ENCODE measurements at regions not wholly inside any gene's neighbourhood (a gene's known extent, or its start where the extent isn't known, plus 50 kb on each side); places are given as distances from the start of the nearest gene placed in this dataset.

DNA sequence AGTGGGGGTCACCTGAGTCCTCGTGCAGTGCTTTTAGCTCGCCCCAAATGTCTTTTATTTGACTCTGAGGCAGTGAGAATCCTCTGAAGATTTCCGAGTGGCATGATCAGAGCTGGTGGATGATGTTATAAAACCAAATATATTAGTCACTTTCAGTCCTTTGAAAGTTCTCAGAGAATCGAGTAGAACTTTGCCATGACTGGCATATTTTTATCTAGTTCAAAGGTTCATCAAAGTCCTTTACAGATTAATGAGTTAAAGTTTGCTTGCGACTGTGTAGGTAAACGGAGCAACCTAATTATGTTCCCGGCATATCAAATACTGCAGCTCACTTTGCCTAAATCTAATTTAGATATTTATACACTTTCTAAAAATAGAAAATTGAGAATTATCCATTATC is 498.5 kb upstream of the NOX3 start:
- Mint-ChIP-seq H3K27me3 (no peaks in the 10 kb centered on the region), H3K27ac (no peak overlapping the region), H3K4me3 (no peak overlapping the region), H3K4me1 (no peaks in the 10 kb centered on the region), H3K9me3 (no peaks in the 10 kb centered on the region), H3K36me3 (no peaks in the 10 kb centered on the region)
- DNase-seq, result no peak
- CTCF ChIA-PET, result no interaction called here

DNA sequence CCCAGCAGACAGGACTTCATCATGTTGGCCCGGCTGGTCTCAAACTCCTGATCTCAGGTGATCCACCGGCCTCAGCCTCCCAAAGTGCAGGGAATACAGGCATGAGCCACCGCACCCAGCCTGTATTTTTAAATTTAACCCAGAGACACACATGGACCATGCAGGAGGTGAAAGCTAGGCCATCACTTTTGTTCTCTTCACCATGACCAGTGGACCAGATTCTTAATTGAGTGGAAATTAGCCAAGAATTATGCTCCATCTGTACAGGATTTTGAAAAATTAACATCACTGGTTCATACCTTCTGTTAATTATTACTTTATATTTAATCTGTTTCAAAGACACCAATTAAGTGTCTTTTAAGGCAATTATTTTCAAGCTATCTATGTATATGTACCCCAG is 493.6 kb upstream of the NOX3 start:
- no peaks in the 10 kb centered on the region for H3K4me1 Mint-ChIP-seq
- H3K9me3 Mint-ChIP-seq, result peaks cover 14% of the 10 kb centered on the region
- no peak overlapping the region for H3K27ac Mint-ChIP-seq
- no peaks in the 10 kb centered on the region for H3K27me3 Mint-ChIP-seq
- H3K36me3 Mint-ChIP-seq, result no peaks in the 10 kb centered on the region
- no peak for DNase-seq
- H3K4me3 Mint-ChIP-seq, result no peak overlapping the region
- CTCF ChIA-PET, result interaction anchor here (0.6 kb wide), 1 partner anchor 434 kb away, joined by 3 read pairs; no protein-coding TSS in a partner anchor

DNA sequence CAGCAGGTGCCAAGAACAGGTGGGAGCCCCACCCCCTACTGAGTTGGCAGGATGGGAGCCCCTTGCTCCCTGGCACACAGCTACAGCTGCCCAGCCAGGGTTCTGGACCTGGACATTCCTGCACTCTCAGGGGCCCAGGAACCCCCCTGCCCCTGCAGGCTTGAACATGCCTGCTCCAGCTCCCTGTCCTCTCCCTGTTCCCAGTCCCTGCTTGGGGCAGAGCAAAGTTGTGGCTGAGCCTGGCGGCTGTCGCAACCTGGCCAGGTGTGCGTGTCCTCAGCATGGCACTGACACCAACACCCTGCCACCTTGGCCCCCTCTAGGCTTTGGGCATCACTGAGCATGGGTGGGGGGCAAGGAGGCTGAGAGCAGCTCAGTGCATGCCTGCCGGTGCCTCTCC is 491.2 kb upstream of the NOX3 start:
- no peak overlapping the region for H3K4me3 Mint-ChIP-seq
- CTCF ChIA-PET, result no interaction called here
- H3K27ac Mint-ChIP-seq, result no peak overlapping the region
- no peak for DNase-seq
- H3K9me3 Mint-ChIP-seq, result peaks cover 17% of the 10 kb centered on the region
- no peaks in the 10 kb centered on the region for H3K27me3 Mint-ChIP-seq
- no peaks in the 10 kb centered on the region for H3K4me1 Mint-ChIP-seq
- H3K36me3 Mint-ChIP-seq, result no peaks in the 10 kb centered on the region

DNA sequence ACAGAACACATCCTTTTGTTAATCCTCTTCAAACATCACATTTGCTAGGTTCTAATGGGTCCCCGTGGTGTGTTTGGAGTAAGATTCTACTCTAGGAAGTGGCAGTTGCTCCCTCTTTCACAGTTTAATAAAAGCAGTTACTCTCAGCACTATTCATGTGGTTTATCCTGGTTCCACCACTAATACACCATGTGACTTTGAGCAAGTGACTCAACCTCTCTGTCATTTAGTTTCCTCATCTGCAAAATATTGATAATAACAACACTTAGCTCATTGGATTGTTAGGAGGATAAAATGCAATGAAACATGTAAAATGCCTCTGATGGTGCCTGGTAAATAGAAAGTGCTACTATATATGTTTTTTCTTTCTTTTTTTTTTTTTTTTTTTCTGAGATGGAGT is 488.0 kb upstream of the NOX3 start:
- DNase-seq, result no peak
- no peak overlapping the region for H3K4me3 Mint-ChIP-seq
- H3K9me3 Mint-ChIP-seq, result peaks cover 17% of the 10 kb centered on the region
- H3K27me3 Mint-ChIP-seq, result no peaks in the 10 kb centered on the region
- H3K4me1 Mint-ChIP-seq, result no peaks in the 10 kb centered on the region
- CTCF ChIA-PET, result no interaction called here
- H3K36me3 Mint-ChIP-seq, result no peaks in the 10 kb centered on the region
- H3K27ac Mint-ChIP-seq, result no peak overlapping the region

DNA sequence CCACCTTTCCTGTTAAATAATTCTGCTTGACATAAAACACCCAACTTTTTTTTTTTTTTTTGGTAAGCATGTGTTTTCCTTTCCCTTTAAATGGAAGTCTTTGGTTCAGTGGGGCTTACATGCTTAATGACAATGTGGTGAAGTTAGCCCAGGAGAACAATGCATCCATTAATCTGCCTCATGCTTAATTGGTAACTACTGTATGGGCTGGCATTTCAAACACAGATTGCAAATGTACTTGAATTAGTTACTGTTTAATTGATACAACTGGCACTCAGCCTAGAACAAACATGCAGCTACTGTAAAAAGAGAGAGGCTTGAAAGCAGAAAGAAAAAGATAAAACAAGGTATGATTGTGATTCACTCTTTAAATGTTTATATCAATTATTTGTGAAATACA is 483.6 kb upstream of the NOX3 start:
- H3K27ac Mint-ChIP-seq, result no peak overlapping the region
- CTCF ChIA-PET, result no interaction called here

DNA sequence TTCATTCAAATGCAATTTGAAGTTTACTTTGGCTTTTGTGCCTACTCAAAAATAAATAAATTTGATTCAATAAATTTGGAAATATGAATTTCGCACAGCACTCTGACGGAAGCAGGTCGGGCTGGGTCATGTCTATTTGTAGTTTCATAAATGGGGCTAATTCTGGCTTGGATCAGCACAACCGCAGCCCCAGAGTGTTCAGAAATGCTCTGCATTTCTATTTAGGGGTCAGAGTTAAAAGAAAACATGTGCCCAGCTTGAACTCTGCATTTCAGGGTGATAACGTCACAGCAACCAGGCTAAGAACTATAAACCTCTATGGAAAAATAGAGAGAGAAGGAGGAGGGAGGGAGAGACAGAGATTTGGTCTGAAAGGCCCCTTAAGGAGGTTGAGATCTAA is 480.9 kb upstream of the NOX3 start:
- no peaks in the 10 kb centered on the region for H3K36me3 Mint-ChIP-seq
- no peak overlapping the region for H3K27ac Mint-ChIP-seq

More for the DNA sequence above, 483.6 kb upstream of the NOX3 start:
- Mint-ChIP-seq H3K27me3 (no peaks in the 10 kb centered on the region), H3K9me3 (peaks cover 4% of the 10 kb centered on the region), H3K4me1 (no peaks in the 10 kb centered on the region), H3K4me3 (no peak overlapping the region), H3K36me3 (no peaks in the 10 kb centered on the region)
- DNase-seq, result no peak

DNA sequence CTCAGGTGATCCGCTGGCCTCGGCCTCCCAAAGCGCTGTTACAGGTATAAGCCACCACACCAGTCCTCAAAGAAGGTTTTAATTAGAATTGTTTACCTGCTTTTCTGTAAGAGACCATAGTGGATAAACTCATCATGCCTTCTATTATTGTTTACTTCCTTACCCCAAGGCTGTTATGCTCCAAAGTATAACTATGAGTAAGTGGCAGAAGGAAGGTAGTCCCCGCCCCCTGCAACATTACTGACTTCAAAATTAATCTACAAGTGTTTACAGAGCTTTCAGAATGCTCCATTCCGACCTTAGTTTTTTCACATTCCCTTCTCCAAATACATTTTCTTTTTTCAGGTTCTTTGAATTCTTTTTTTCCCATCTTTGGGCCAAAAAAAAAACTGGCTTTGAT is 480.5 kb upstream of the NOX3 start:
- CTCF ChIA-PET, result no interaction called here

More for the DNA sequence above, 480.9 kb upstream of the NOX3 start:
- H3K4me3 Mint-ChIP-seq, result no peak overlapping the region
- no peak for DNase-seq
- H3K4me1 Mint-ChIP-seq, result no peaks in the 10 kb centered on the region
- CTCF ChIA-PET, result no interaction called here
- peaks cover 2% of the 10 kb centered on the region for H3K9me3 Mint-ChIP-seq
- H3K27me3 Mint-ChIP-seq, result no peaks in the 10 kb centered on the region

DNA sequence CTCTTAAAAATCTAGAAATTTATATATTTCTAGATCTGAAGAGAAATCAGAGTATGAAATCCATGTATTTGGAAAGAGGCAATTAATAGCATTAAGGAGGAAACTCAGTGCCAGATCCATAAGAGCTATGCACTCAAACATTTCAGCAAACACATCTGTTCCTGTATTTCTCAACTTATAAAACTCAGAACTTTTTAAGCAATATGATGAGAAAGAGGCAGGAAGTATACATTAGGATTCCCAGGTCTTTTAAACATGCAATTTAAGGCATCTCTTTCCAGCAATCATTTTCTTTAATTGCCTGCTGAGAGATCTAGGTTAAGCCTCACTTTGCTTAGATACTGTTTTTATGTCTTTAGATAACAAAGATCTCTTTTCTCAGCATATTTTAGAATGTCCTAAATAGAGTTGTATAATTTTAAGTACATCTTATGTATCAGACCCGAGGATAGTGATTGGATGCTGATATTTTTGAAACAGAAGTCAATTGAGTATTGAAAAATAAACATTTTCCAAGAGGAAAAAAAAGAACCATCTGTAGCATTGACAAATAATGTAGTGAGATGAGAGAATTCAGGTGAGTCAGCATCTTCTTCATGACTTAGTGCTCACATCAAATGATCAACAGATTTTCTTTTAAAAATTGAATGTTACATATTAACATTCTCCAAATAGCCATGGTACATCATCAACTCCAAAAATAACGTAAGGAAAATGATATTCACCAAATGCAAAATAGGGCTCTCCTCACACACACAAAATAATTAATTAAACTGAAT is 461.4 kb upstream of the NOX3 start:
- no peak overlapping the region for H3K27ac Mint-ChIP-seq
- CTCF ChIA-PET, result no interaction called here

More for the DNA sequence above, 480.5 kb upstream of the NOX3 start:
- no peaks in the 10 kb centered on the region for H3K36me3 Mint-ChIP-seq
- no peaks in the 10 kb centered on the region for H3K4me1 Mint-ChIP-seq
- no peak for DNase-seq
- H3K4me3 Mint-ChIP-seq, result no peak overlapping the region
- no peaks in the 10 kb centered on the region for H3K27me3 Mint-ChIP-seq
- H3K27ac Mint-ChIP-seq, result no peak overlapping the region
- H3K9me3 Mint-ChIP-seq, result peaks cover 2% of the 10 kb centered on the region

DNA sequence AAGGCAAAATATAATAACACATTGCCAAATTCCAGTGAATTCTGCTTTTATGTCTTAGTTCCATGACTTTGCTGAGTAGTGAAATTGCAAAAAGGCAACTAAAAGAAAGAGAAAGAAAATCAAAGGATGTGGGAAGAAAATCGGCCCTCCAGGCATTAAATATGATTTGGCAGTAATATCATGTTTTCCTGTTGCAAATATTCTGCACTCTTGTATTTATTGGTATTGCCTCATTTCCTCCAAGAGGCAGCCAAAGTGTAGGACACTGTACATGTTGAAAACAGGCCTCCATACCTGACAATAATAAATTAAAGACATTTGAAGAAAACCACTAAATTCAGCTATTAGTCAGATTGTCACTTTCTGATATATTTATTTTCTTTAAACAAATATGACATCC is 460.0 kb upstream of the NOX3 start:
- no peak for DNase-seq
- Mint-ChIP-seq H3K4me1 (no peaks in the 10 kb centered on the region), H3K4me3 (no peak overlapping the region), H3K27me3 (no peaks in the 10 kb centered on the region), H3K36me3 (no peaks in the 10 kb centered on the region), H3K27ac (no peak overlapping the region), H3K9me3 (no peaks in the 10 kb centered on the region)
- CTCF ChIA-PET, result no interaction called here

More for the DNA sequence above, 461.4 kb upstream of the NOX3 start:
- H3K4me3 Mint-ChIP-seq, result no peak overlapping the region
- no peak for DNase-seq
- no peaks in the 10 kb centered on the region for H3K4me1 Mint-ChIP-seq
- no peaks in the 10 kb centered on the region for H3K27me3 Mint-ChIP-seq
- H3K9me3 Mint-ChIP-seq, result no peaks in the 10 kb centered on the region
- H3K36me3 Mint-ChIP-seq, result no peaks in the 10 kb centered on the region

DNA sequence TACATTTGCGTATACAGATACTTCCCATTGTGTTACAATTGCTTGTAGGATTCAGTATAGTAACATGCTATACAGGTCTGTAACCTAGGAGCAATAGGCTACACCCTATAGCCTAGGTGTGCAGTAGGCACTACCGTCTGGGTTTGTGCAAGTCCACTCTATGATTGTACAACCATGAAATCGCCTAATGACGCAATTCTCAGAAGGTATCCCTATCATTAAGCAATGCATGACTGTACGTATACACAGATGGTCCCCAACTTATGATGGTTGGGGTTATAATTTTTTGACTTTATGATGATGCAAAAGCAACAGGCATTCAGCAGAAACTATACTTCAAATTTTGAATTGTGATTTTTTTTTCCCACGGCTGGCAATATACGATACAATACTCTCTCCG is 458.2 kb upstream of the NOX3 start:
- no peaks in the 10 kb centered on the region for H3K27me3 Mint-ChIP-seq
- H3K4me1 Mint-ChIP-seq, result no peaks in the 10 kb centered on the region
- CTCF ChIA-PET, result no interaction called here
- H3K27ac Mint-ChIP-seq, result no peak overlapping the region
- H3K9me3 Mint-ChIP-seq, result peaks cover 3% of the 10 kb centered on the region
- no peaks in the 10 kb centered on the region for H3K36me3 Mint-ChIP-seq
- DNase-seq, result no peak
- no peak overlapping the region for H3K4me3 Mint-ChIP-seq

DNA sequence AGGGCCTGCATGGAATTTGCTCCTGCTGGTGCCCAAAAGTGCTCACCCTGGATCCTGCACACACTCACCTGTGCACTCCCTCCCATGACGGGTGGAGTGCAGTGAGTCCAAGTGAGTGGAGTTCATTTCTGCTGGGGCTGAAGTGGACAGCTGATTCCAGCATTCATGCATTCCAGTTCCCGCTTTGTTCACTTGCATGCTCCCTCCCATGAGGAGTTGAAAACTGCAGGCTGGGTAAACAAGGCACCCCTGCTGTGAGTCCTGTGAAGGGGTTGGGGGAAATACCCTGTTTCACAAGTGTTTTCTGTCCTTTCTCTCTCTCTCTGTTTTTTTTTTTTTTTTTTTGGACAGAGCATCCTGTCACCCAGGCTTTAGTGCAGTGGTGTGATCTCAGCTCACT is 454.1 kb upstream of the NOX3 start:
- no peak overlapping the region for H3K27ac Mint-ChIP-seq

DNA sequence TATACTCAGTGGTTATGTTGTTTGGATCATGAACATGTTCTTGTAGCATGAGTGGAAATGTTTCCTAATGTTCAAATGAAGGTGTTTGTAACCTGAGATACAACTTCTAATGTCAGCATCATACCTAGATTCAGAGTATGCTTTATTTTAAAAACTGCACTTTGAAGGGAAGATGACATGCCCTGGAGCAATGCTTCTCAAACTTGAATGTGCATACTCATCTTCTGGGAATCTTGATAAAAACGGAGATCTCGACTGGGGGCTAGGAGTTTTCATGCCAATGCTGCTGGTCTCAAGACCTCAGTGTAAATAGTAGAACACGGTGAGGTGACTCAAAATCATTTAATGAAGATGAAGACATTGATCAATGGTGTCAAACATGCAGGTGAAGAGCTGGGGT is 440.0 kb upstream of the NOX3 start:
- Mint-ChIP-seq H3K9me3 (no peaks in the 10 kb centered on the region), H3K27me3 (no peaks in the 10 kb centered on the region), H3K27ac (no peak overlapping the region), H3K4me1 (no peaks in the 10 kb centered on the region), H3K36me3 (no peaks in the 10 kb centered on the region), H3K4me3 (no peak overlapping the region)
- CTCF ChIA-PET, result no interaction called here
- DNase-seq, result no peak

More for the DNA sequence above, 454.1 kb upstream of the NOX3 start:
- no peaks in the 10 kb centered on the region for H3K27me3 Mint-ChIP-seq
- no peaks in the 10 kb centered on the region for H3K4me1 Mint-ChIP-seq
- H3K36me3 Mint-ChIP-seq, result no peaks in the 10 kb centered on the region
- H3K9me3 Mint-ChIP-seq, result peaks cover 7% of the 10 kb centered on the region
- CTCF ChIA-PET, result no interaction called here
- H3K4me3 Mint-ChIP-seq, result no peak overlapping the region
- DNase-seq, result no peak

DNA sequence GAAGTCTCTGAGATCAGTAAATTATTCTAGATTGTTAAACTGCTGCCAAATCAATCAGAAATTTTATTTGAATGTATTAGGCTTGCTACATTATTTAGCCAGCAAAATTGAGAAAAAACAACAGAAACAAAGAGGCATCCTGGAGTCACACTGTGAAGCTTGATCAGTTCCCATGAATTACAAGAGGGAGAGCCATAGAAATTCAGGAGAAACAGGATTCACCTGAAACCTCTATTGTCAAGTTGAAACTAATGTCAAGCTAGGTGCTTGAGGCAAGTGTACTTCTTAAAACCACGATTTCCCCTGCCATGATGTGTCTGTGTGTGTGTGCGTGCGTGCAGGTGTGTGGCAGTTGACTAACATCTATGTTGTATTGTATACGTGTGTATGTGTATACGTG is 439.1 kb upstream of the NOX3 start:
- no peak for DNase-seq
- Mint-ChIP-seq H3K27me3 (no peaks in the 10 kb centered on the region), H3K4me1 (no peaks in the 10 kb centered on the region), H3K4me3 (no peak overlapping the region), H3K36me3 (no peaks in the 10 kb centered on the region), H3K9me3 (peaks cover 2% of the 10 kb centered on the region), H3K27ac (no peak overlapping the region)
- CTCF ChIA-PET, result no interaction called here

DNA sequence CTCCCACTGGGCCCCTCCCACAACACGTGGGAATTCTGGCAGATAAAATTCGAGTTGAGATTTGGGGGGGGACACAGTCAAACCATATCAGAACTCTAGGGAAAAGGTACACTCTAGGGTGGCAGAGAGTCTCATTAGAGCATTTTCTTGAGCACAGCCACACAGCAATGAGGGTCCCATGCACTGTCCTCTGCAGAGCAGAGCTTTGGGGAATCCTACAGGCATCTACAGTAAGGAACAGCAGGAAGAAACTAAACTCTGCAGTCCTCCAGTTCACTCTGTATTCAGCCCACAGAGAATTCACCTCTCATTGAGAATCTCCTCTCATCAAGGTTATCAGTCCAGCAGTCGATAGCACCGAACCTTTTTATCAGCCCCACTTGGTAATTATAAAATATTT is 438.6 kb upstream of the NOX3 start:
- Mint-ChIP-seq H3K4me3 (no peak overlapping the region), H3K27me3 (no peaks in the 10 kb centered on the region), H3K36me3 (no peaks in the 10 kb centered on the region), H3K27ac (no peak overlapping the region), H3K4me1 (no peaks in the 10 kb centered on the region), H3K9me3 (peaks cover 2% of the 10 kb centered on the region)
- no peak for DNase-seq
- CTCF ChIA-PET, result no interaction called here

DNA sequence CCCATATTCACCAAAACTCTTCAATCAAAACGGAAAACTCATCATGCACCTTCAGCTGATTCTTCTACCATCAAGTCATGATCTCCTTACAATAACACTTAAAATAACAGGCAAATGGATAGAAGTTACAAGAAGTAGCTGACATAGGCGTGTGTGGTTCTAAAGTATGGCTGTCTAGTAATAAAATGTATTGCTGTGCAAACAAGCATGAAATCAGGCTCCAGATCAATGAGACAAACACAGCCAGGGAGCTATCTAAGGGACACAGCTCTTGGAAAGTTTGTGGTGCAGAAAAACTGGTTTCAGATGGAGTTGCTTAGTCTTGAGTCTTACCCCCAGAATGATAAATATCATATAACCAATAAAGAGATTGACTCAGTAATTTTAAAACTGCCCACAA is 434.8 kb upstream of the NOX3 start:
- DNase-seq, result no peak
- H3K27ac Mint-ChIP-seq, result no peak overlapping the region
- CTCF ChIA-PET, result no interaction called here
- no peaks in the 10 kb centered on the region for H3K4me1 Mint-ChIP-seq
- H3K27me3 Mint-ChIP-seq, result no peaks in the 10 kb centered on the region
- no peak overlapping the region for H3K4me3 Mint-ChIP-seq
- H3K36me3 Mint-ChIP-seq, result no peaks in the 10 kb centered on the region
- peaks cover 2% of the 10 kb centered on the region for H3K9me3 Mint-ChIP-seq

DNA sequence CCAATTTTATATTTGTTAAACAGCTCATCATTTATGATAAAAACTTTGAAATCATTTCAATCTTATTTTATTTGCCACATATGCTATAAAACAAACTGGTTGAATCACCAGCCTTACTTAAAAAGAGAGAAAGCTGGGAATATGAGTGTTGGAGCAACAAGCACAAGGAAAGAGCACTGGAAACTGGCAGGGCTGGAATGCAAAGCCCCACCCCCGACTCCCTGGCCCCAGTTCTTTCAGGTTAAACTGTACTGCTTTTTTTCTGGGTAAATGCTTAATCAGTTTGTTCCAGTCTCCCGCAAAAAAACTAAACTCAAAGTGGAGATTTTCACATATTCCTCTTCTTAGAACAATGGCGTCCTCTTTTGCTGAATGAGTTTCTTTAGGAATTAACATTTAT is 433.8 kb upstream of the NOX3 start:
- CTCF ChIA-PET, result no interaction called here
- no peak overlapping the region for H3K4me3 Mint-ChIP-seq
- H3K9me3 Mint-ChIP-seq, result peaks cover 2% of the 10 kb centered on the region
- DNase-seq, result no peak
- no peaks in the 10 kb centered on the region for H3K4me1 Mint-ChIP-seq
- no peaks in the 10 kb centered on the region for H3K27me3 Mint-ChIP-seq
- no peak overlapping the region for H3K27ac Mint-ChIP-seq
- no peaks in the 10 kb centered on the region for H3K36me3 Mint-ChIP-seq
